ENCODE measurements at regions not wholly inside any gene's neighbourhood (a gene's known extent, or its start where the extent isn't known, plus 50 kb on each side); places are given as distances from the start of the nearest gene placed in this dataset.

DNA sequence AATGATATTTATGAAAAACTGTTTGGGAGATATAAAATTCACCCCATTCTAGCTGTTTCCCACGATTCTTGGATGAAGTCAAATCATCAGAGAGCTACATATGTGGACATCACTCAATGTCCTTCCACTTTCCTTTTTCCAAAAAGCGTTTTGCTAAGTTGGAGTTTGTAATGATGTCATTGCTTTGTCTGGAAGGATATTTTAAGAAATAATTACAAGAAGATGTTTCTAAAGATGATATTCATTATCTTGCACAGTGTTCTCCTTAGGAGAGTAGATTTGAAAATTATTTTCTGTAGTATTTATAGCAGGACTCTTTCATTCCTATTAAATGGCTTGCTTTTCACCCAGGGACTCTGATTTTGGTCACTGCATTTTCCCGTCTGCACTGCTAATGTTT, 851.2 kb downstream of the EFNB2 start:
- Histone ChIP-seq H3K4me1 (ENCODE audit: control insufficient read depth in 1 of 2, insufficient read depth in 2 of 2, low read length in 2 of 2) (no peaks in the 10 kb centered on the region), H3K36me3 (ENCODE audit: control insufficient read depth in 1 of 2, insufficient read depth in 2 of 2, low read length in 2 of 2) (no peaks in the 10 kb centered on the region), H2AFZ (ENCODE audit: low read depth, low read length, poor library complexity, severe bottlenecking) (no peak overlapping the region), H4K20me1 (ENCODE audit: insufficient read depth) (no peaks in the 10 kb centered on the region), H3K9ac (ENCODE audit: low read length) (no peak overlapping the region), H3K9me2 (ENCODE audit: insufficient read depth) (no peaks in the 10 kb centered on the region), H3K27me3 (ENCODE audit: insufficient read depth, low read length) (no peaks in the 10 kb centered on the region), H3K27ac (ENCODE audit: low read depth, low read length) (no peak overlapping the region), H3K9me3 (ENCODE audit: control insufficient read depth in 1 of 2, insufficient read depth in 1 of 2, low read depth in 1 of 2, low read length in 2 of 2) (no peaks in the 10 kb centered on the region), H3K4me3 (replicated peaks in 1 of 2; ENCODE audit: low read depth in 1 of 2, low read length in 2 of 2) (no peak overlapping the region), H3K79me2 (ENCODE audit: insufficient read depth, low read length) (no peaks in the 10 kb centered on the region), H3K4me2 (ENCODE audit: low read length) (no peak overlapping the region)
- no peak for TF ChIP-seq CEBPB (IDR thresholded peaks at IDR 0.05; ENCODE audit: low read depth)
- no peak for TF ChIP-seq EZH2phosphoT487 (IDR thresholded peaks at IDR 0.05; ENCODE audit: borderline replicate concordance)
- TF ChIP-seq REST (IDR thresholded peaks at IDR 0.05; ENCODE audit: low read depth) = no peak
- TF ChIP-seq SRF (IDR thresholded peaks at IDR 0.05; ENCODE audit: low read depth) = no peak
- no peak for TF ChIP-seq TCF7L2 (IDR thresholded peaks at IDR 0.05; ENCODE audit: borderline replicate concordance, extremely low read depth, insufficient read depth, insufficient read length)
- no peak for TF ChIP-seq JUND (IDR thresholded peaks at IDR 0.05)
- no peak for DNase-seq (ENCODE audit: low read depth, low spot score)
- BruUV-seq (replicated peaks) = no TSS peak
- POLR2A ChIA-PET = no interaction called here
- RAD21 ChIA-PET (ENCODE audit: low non-redundant PET in 1 of 2, low total read pairs in 2 of 2, uncharacterized antibody in 2 of 2, unreplicated experiment in 2 of 2) = no interaction called here
- intact Hi-C loops (cut with micrococcal nuclease) = no loop called here
- CTCF ChIA-PET = no interaction called here
- no peak for ATAC-seq

- Histone ChIP-seq H3K9me2 (ENCODE audit: insufficient read depth) (no peaks in the 10 kb centered on the region), H2AFZ (ENCODE audit: low read depth, low read length, poor library complexity, severe bottlenecking) (no peak overlapping the region), H3K9me3 (ENCODE audit: control insufficient read depth in 1 of 2, insufficient read depth in 1 of 2, low read depth in 1 of 2, low read length in 2 of 2) (no peaks in the 10 kb centered on the region), H3K36me3 (ENCODE audit: control insufficient read depth in 1 of 2, insufficient read depth in 2 of 2, low read length in 2 of 2) (no peaks in the 10 kb centered on the region), H3K9ac (ENCODE audit: low read length) (no peak overlapping the region), H3K4me3 (replicated peaks in 1 of 2; ENCODE audit: low read depth in 1 of 2, low read length in 2 of 2) (no peak overlapping the region), H3K79me2 (ENCODE audit: insufficient read depth, low read length) (no peaks in the 10 kb centered on the region), H3K27me3 (ENCODE audit: insufficient read depth, low read length) (no peaks in the 10 kb centered on the region), H3K27ac (ENCODE audit: low read depth, low read length) (no peak overlapping the region), H3K4me2 (ENCODE audit: low read length) (no peak overlapping the region), H3K4me1 (ENCODE audit: control insufficient read depth in 1 of 2, insufficient read depth in 2 of 2, low read length in 2 of 2) (no peaks in the 10 kb centered on the region), H4K20me1 (ENCODE audit: insufficient read depth) (no peaks in the 10 kb centered on the region)
- intact Hi-C loops (cut with micrococcal nuclease) = no loop called here
- no TSS peak for BruUV-seq (replicated peaks)
- TF ChIP-seq, protein P1, sequence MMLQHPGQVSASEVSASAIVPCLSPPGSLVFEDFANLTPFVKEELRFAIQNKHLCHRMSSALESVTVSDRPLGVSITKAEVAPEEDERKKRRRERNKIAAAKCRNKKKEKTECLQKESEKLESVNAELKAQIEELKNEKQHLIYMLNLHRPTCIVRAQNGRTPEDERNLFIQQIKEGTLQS (IDR thresholded peaks at IDR 0.05) = no peak
- no peak for TF ChIP-seq RAD21 (IDR thresholded peaks at IDR 0.05; ENCODE audit: low read depth)
- no peak for TF ChIP-seq ZNF274 (IDR thresholded peaks at IDR 0.05; ENCODE audit: low read depth, low read length)
- no peak for TF ChIP-seq EZH2 (IDR thresholded peaks at IDR 0.05)
- TF ChIP-seq REST (IDR thresholded peaks at IDR 0.05; ENCODE audit: low read depth) = no peak
- TF ChIP-seq SRF (IDR thresholded peaks at IDR 0.05; ENCODE audit: low read depth) = no peak
- no peak for TF ChIP-seq CBX3 (IDR thresholded peaks at IDR 0.05; ENCODE audit: low read depth)
- no peak for TF ChIP-seq EGR1 (IDR thresholded peaks at IDR 0.05; ENCODE audit: low read depth)
- no peak for ATAC-seq
- RAD21 ChIA-PET (ENCODE audit: low non-redundant PET in 1 of 2, low total read pairs in 2 of 2, uncharacterized antibody in 2 of 2, unreplicated experiment in 2 of 2) = no interaction called here
- POLR2A ChIA-PET = interaction anchor here (0.6 kb wide), 1 partner anchor 25 kb away, joined by 3 read pairs; no protein-coding TSS in a partner anchor
- CTCF ChIA-PET = no interaction called here
- DNase-seq (ENCODE audit: low read depth, low spot score) = no peak
These were observed 855.6 kb downstream of the EFNB2 start for GRCh38 chr13:105679838-105680237.

All from HCT116 (cell line).